HL-60 (cell line): ENCODE measurements at regions not wholly inside any gene's neighbourhood (a gene's known extent, or its start where the extent isn't known, plus 50 kb on each side); places are given as distances from the start of the nearest gene placed in this dataset.

ENCODE experiments used
- DNase-seq, 2 experiments: peaks; one replicate each; pipeline ENCODE4 v3.0.0-alpha.2; 2010 to 2020; ENCODE audit warnings: low read depth in 1 of 2, low spot score in 1 of 2
- H3K27ac ChIP-seq: fragments of 250-450 bp; sonication (Bioruptor Pico); replicated peaks from 2 replicates; pipeline ENCODE4 v1.5.1; 2020; ENCODE audit warnings: mild to moderate bottlenecking, moderate library complexity
- H3K27me3 ChIP-seq: fragments of 250-450 bp; sonication (Bioruptor Pico); 2 replicates; pipeline ENCODE4 v1.5.1; 2021; ENCODE audit warnings: mild to moderate bottlenecking, moderate library complexity; ENCODE audit not compliant: insufficient read depth, poor library complexity, severe bottlenecking
- H3K4me3 ChIP-seq: replicated peaks from 2 replicates; pipeline ENCODE4 v1.5.1; 2011; ENCODE audit warnings: mild to moderate bottlenecking, control low read depth, low read length; ENCODE audit not compliant: insufficient read depth
- GABPA ChIP-seq: IDR thresholded peaks from 2 replicates; pipeline ENCODE4 v1.6.1; 2012; ENCODE audit warnings: low read depth
- POLR2AphosphoS5 ChIP-seq: IDR thresholded peaks from 2 replicates; pipeline ENCODE4 v1.6.1; 2012; ENCODE audit warnings: low read depth
- SPI1 ChIP-seq: IDR thresholded peaks from 2 replicates; pipeline ENCODE4 v1.6.1; 2012; ENCODE audit warnings: low read depth, mild to moderate bottlenecking, borderline replicate concordance
- TF ChIP-seq, protein P1 (sequence below): IDR thresholded peaks from one replicate; pipeline ENCODE4 v1.5.1; 2011; ENCODE audit warnings: low read length, control low read depth, inconsistent platforms; ENCODE audit not compliant: insufficient read depth
- TF ChIP-seq, protein P2 (sequence below): IDR thresholded peaks from 2 replicates; pipeline ENCODE4 v1.6.1; 2012; ENCODE audit warnings: low read depth; ENCODE audit not compliant: insufficient replicate concordance

DNA sequence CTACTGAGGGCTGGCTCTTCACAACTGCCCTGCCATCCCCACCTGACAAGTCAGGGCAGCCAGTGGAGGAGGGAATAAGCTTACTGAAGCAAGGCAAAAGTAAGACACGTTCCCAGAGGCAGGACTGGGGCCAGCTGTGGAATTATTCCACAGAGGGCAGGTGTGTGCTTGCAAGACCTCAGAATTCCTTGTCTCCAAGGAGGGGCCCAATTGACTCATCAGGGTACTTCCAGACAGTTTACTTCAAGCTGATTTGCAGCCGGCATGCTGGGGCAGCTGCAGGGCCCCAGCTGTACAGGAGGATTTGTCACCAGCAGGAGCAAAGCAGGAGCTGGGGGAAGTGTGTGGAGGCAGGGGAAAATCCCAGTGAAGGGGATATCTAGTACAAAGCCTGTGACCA is 167.5 kb upstream of the CAMK1G start:
- peaks cover 3% of the 10 kb centered on the region for H3K27me3 ChIP-seq
- H3K4me3 ChIP-seq = no peak overlapping the region
- no peak for DNase-seq
- no peak overlapping the region for H3K27ac ChIP-seq
- TF ChIP-seq, protein P1, sequence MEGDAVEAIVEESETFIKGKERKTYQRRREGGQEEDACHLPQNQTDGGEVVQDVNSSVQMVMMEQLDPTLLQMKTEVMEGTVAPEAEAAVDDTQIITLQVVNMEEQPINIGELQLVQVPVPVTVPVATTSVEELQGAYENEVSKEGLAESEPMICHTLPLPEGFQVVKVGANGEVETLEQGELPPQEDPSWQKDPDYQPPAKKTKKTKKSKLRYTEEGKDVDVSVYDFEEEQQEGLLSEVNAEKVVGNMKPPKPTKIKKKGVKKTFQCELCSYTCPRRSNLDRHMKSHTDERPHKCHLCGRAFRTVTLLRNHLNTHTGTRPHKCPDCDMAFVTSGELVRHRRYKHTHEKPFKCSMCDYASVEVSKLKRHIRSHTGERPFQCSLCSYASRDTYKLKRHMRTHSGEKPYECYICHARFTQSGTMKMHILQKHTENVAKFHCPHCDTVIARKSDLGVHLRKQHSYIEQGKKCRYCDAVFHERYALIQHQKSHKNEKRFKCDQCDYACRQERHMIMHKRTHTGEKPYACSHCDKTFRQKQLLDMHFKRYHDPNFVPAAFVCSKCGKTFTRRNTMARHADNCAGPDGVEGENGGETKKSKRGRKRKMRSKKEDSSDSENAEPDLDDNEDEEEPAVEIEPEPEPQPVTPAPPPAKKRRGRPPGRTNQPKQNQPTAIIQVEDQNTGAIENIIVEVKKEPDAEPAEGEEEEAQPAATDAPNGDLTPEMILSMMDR = no peak
- TF ChIP-seq, protein P2, sequence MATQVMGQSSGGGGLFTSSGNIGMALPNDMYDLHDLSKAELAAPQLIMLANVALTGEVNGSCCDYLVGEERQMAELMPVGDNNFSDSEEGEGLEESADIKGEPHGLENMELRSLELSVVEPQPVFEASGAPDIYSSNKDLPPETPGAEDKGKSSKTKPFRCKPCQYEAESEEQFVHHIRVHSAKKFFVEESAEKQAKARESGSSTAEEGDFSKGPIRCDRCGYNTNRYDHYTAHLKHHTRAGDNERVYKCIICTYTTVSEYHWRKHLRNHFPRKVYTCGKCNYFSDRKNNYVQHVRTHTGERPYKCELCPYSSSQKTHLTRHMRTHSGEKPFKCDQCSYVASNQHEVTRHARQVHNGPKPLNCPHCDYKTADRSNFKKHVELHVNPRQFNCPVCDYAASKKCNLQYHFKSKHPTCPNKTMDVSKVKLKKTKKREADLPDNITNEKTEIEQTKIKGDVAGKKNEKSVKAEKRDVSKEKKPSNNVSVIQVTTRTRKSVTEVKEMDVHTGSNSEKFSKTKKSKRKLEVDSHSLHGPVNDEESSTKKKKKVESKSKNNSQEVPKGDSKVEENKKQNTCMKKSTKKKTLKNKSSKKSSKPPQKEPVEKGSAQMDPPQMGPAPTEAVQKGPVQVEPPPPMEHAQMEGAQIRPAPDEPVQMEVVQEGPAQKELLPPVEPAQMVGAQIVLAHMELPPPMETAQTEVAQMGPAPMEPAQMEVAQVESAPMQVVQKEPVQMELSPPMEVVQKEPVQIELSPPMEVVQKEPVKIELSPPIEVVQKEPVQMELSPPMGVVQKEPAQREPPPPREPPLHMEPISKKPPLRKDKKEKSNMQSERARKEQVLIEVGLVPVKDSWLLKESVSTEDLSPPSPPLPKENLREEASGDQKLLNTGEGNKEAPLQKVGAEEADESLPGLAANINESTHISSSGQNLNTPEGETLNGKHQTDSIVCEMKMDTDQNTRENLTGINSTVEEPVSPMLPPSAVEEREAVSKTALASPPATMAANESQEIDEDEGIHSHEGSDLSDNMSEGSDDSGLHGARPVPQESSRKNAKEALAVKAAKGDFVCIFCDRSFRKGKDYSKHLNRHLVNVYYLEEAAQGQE = no peak
- TF ChIP-seq GABPA = no peak

DNA sequence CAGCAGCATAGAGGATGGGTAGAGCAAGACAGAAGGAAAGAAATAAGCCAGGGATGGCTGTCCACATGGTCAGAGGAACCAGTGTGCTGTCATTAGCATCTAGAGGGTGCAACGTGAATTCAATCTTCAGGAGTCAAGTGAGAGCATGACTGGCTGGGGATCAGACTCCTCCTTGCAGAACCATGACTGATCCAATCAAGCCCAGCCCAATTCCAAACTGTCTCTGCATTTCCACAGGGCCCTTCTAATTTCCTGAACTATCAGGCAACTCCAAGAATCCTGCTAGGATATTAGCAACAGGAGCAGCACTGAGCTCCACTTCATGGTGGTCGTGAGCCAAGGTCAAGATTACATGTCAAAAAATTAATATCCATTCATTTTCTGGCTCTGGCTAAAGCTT is 166.8 kb upstream of the CAMK1G start:
- TF ChIP-seq, protein P1 = no peak
- no peak for TF ChIP-seq GABPA
- TF ChIP-seq POLR2AphosphoS5 = no peak
- no peak for TF ChIP-seq SPI1
- TF ChIP-seq, protein P2 = no peak
- no peak overlapping the region for H3K4me3 ChIP-seq
- H3K27me3 ChIP-seq = peaks cover 3% of the 10 kb centered on the region
- H3K27ac ChIP-seq = no peak overlapping the region
- no peak for DNase-seq

DNA sequence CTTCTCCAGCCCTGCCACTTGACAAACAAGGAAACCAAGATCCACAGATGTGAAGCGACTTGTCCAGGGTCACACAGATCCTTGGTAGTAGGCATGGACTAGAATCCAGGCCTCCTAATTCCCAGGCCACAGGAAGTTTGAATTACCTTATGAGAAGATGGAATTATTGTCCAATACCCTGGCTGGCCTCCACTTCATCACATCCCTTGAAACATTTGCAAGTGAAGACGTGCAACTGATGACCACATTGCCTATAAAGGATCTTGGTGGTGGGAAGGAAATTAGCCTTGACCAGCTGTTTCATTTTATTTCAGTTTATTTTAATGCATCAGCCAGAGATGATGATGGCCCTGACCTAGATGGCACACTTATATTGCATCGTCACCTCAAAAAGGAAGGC is 165.8 kb upstream of the CAMK1G start:
- no peak for DNase-seq
- no peak overlapping the region for H3K4me3 ChIP-seq
- no peak for TF ChIP-seq SPI1
- no peak overlapping the region for H3K27ac ChIP-seq
- H3K27me3 ChIP-seq = peaks cover 3% of the 10 kb centered on the region

DNA sequence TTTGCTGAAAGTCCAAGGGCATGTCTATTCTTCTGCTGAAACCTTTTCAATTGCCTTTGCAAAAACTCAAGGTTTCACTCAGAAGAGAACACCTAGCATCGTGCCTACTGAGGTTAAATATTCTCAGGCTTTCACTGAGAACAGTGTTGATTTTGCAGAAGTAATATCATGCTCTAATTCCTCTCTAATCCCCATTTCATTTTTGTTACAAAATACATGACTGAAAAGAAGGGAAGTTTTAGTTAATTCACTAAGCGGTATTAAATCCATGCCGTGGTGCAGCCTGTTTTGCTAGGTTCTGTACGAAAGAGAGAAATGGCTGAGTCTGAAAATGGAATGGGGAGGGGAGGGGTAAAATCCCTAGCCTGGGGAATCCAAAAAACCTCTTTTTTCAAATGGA is 163.2 kb upstream of the CAMK1G start:
- Histone ChIP-seq H3K27ac (no peak overlapping the region), H3K27me3 (no peaks in the 10 kb centered on the region), H3K4me3 (no peak overlapping the region)
- TF ChIP-seq SPI1 = no peak
- TF ChIP-seq, protein P2 = no peak
- TF ChIP-seq POLR2AphosphoS5 = no peak
- TF ChIP-seq, protein P1 = no peak
- no peak for TF ChIP-seq GABPA
- DNase-seq = no peak
